ENCODE measurements at regions not wholly inside any gene's neighbourhood (a gene's known extent, or its start where the extent isn't known, plus 50 kb on each side); places are given as distances from the start of the nearest gene placed in this dataset.

DNA sequence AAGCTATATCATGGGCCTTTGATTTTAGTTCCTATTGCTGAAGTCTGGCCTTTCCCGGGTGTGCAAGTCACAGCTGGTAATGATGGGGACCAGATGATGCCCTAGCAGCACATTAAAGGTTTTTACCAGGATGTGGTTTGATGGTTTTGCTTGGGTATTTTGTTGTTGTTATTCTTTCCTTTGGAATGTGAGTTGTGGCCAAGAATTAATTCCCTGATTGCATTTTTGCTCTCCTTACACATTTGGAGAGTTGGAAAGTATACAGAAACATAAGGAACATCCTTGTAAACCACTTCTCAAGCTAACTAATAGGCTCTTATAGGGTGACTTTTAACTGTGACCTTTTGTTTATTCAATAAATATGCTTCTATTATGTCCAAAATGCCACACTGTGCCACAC is 154.1 kb upstream of the MMADHC start:
- 76 to 79% methylated on average over 1 of the region's 1 CpG for WGBS, 2 donors
- TF ChIP-seq POLR2A (IDR thresholded peaks at IDR 0.05) = no peak
- intact Hi-C loops (cut with DNase I; ENCODE audit: low total_unique reads) = no loop called here

DNA sequence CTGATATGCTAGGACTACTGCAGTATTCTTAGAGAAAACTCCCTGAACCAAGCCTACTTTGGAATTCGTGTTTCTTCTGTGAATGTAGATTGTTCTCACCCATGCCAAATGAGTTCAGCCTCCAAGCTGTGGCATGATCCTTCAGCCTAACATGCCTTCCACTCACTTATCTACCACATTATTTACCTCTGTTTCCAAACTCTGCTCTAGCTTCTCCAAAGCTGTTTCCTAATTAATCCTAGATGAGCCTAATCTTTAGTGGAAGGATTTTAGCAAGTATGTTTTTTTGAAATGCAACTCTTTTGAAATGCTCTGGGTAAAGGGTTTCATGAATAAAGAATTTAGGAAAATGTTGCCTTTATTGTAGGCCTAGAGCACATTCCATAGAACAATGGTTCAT is 152.9 kb upstream of the MMADHC start:
- Histone ChIP-seq H3K27me3 (no peaks in the 10 kb centered on the region), H3K9me3 (no peaks in the 10 kb centered on the region), H3K27ac (no peak overlapping the region), H3K4me3 (no peak overlapping the region), H3K4me1 (peaks cover 3% of the 10 kb centered on the region), H3K36me3 (ENCODE audit: low read depth, missing control alignments) (no peaks in the 10 kb centered on the region)
- no peak for TF ChIP-seq POLR2A (IDR thresholded peaks at IDR 0.05)
- 85 to 86% methylated on average over 1 of the region's 1 CpG for WGBS, 2 donors
- DNase-seq = no peak
- intact Hi-C loops (cut with DNase I; ENCODE audit: low total_unique reads) = no loop called here

More for the DNA sequence above, 154.1 kb upstream of the MMADHC start:
- no peaks in the 10 kb centered on the region for H3K36me3 ChIP-seq (ENCODE audit: low read depth, missing control alignments)
- H3K4me1 ChIP-seq = peaks cover 3% of the 10 kb centered on the region
- no peak overlapping the region for H3K4me3 ChIP-seq
- H3K27ac ChIP-seq = no peak overlapping the region
- no peaks in the 10 kb centered on the region for H3K27me3 ChIP-seq
- H3K9me3 ChIP-seq = no peaks in the 10 kb centered on the region
- no peak for DNase-seq

DNA sequence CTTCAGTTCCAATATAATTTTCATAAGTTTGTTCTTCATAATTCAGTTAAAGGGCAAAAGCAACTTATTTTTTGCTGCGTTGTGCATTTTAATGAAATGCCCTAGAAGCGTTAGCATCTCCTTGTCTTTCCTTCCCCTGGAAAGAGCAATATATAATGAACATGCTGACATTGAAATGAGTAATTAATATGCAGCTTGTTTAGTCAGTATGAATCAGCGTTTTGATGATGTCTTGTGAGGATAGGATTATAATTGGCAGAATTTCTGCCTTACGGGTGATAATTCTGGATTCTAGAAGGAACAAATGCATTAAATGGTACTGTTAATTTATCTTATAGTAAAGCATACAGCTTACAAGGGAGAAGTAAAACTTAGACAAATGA is 152.3 kb upstream of the MMADHC start:
- no peaks in the 10 kb centered on the region for H3K36me3 ChIP-seq (ENCODE audit: low read depth, missing control alignments)
- no peak for DNase-seq
- H3K9me3 ChIP-seq = no peaks in the 10 kb centered on the region
- 94 to 95% methylated on average over 4 of the region's 4 CpGs for WGBS, 2 donors
- H3K27ac ChIP-seq = no peak overlapping the region
- TF ChIP-seq, protein P1, sequence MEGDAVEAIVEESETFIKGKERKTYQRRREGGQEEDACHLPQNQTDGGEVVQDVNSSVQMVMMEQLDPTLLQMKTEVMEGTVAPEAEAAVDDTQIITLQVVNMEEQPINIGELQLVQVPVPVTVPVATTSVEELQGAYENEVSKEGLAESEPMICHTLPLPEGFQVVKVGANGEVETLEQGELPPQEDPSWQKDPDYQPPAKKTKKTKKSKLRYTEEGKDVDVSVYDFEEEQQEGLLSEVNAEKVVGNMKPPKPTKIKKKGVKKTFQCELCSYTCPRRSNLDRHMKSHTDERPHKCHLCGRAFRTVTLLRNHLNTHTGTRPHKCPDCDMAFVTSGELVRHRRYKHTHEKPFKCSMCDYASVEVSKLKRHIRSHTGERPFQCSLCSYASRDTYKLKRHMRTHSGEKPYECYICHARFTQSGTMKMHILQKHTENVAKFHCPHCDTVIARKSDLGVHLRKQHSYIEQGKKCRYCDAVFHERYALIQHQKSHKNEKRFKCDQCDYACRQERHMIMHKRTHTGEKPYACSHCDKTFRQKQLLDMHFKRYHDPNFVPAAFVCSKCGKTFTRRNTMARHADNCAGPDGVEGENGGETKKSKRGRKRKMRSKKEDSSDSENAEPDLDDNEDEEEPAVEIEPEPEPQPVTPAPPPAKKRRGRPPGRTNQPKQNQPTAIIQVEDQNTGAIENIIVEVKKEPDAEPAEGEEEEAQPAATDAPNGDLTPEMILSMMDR (IDR thresholded peaks at IDR 0.05) = no peak
- no peak for TF ChIP-seq POLR2A (IDR thresholded peaks at IDR 0.05)
- H3K4me1 ChIP-seq = peaks cover 4% of the 10 kb centered on the region
- intact Hi-C loops (cut with DNase I; ENCODE audit: low total_unique reads) = no loop called here
- no peaks in the 10 kb centered on the region for H3K27me3 ChIP-seq
- H3K4me3 ChIP-seq = no peak overlapping the region

DNA sequence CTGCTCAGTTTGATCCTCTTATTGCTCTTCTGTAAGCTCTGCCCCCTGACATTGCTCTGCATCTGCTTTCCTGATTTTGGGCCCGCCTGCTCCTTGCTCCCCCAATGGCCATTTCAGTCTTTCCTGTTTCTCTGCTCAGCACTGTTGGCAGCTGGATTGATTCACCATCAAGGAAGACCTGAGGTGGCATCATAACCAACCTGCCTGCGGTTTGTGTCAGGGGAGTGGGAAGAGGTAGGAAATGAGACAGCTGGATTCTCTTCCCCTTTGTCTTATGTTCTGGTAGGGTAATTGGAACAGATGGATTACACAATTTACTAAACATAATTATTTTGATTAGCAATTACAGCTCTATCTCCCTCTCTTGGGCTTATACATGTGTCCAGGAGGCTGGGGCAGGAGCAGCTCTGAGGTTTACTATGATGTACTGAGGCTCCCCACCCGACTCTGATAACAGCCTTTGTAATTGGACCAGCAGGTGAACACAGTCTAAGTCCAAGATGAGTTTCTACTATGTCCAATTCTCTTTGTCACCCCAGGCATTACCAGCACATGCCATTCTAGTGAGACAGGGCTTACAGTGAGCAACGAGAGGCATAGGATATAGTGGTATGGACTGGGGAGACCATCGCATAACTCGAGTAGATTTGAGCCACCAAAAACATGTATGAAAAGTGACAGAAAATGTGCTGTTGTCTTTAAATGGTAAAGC is 151.8 kb upstream of the MMADHC start:
- intact Hi-C loops (cut with DNase I; ENCODE audit: low total_unique reads) = no loop called here
- peaks cover 6% of the 10 kb centered on the region for H3K4me1 ChIP-seq
- TF ChIP-seq POLR2A (IDR thresholded peaks at IDR 0.05) = no peak
- TF ChIP-seq, protein P1 (IDR thresholded peaks at IDR 0.05) = no peak
- no peaks in the 10 kb centered on the region for H3K36me3 ChIP-seq (ENCODE audit: low read depth, missing control alignments)
- H3K9me3 ChIP-seq = no peaks in the 10 kb centered on the region
- no peak overlapping the region for H3K27ac ChIP-seq
- no peak overlapping the region for H3K4me3 ChIP-seq
- H3K27me3 ChIP-seq = no peaks in the 10 kb centered on the region
- DNase-seq = no peak
- WGBS, 2 donors = 93 to 97% methylated on average over 6 of the region's 6 CpGs

DNA sequence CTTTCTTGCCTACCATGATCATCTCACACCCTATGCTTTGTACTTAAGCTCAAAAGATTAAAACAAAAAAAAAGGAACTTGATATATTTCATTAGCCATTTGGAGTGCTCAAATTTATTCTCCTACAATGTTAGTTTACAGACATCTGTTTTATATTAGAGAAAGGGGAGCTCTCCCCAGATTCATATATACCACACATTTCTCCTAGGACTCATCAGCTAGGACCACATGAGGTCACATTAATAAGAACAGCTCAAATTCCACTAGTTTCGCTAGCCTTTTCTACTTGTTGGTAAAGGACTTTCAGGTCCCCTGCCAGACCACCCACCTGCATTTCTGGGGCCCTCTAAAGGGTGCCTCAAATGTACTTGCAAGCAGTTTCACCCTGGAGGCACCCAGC is 151.2 kb upstream of the MMADHC start:
- WGBS, 2 donors = 93% methylated on average over 1 of the region's 1 CpG
- intact Hi-C loops (cut with DNase I; ENCODE audit: low total_unique reads) = no loop called here
- H3K27me3 ChIP-seq = no peaks in the 10 kb centered on the region

More for the DNA sequence above, 151.2 kb upstream of the MMADHC start:
- no peak for DNase-seq
- Histone ChIP-seq H3K36me3 (ENCODE audit: low read depth, missing control alignments) (no peaks in the 10 kb centered on the region), H3K4me1 (peaks cover 7% of the 10 kb centered on the region), H3K27ac (no peak overlapping the region), H3K4me3 (no peak overlapping the region), H3K9me3 (no peaks in the 10 kb centered on the region)
- no peak for TF ChIP-seq POLR2A (IDR thresholded peaks at IDR 0.05)
- TF ChIP-seq, protein P1 (IDR thresholded peaks at IDR 0.05) = no peak
